NCI-H1048 (cell line): ENCODE measurements at regions not wholly inside any gene's neighbourhood (a gene's known extent, or its start where the extent isn't known, plus 50 kb on each side); places are given as distances from the start of the nearest gene placed in this dataset.

Source experiments
- DNase-seq: peaks from one replicate; lab custom pipeline; 2025; lab: John Stamatoyannopoulos, UW

- DNase-seq: no peak
Measured at GRCh38 chr2:128726236-128726635, 407.6 kb upstream of the HS6ST1 start.

- DNase-seq: no peak
Measured at GRCh38 chr2:128726911-128727310, 408.2 kb upstream of the HS6ST1 start.

- DNase-seq: no peak
Measured at GRCh38 chr2:128727404-128727803, 408.7 kb upstream of the HS6ST1 start.

- no peak for DNase-seq
Measured at GRCh38 chr2:128727914-128728313, 409.2 kb upstream of the HS6ST1 start.

GRCh38 chr2:128729051-128729450 is 410.4 kb upstream of the HS6ST1 start:
- DNase-seq: no peak

GRCh38 chr2:128731994-128732650 is 413.5 kb upstream of the HS6ST1 start:
- no peak for DNase-seq

- no peak for DNase-seq
Measured at GRCh38 chr2:128732976-128733431, 414.3 kb upstream of the HS6ST1 start.

GRCh38 chr2:128733450-128733849 is 414.8 kb upstream of the HS6ST1 start:
- no peak for DNase-seq

- DNase-seq: no peak
Measured at GRCh38 chr2:128734521-128735295, 416.0 kb upstream of the HS6ST1 start.

GRCh38 chr2:128735296-128735960 is 416.8 kb upstream of the HS6ST1 start:
- no peak for DNase-seq

GRCh38 chr2:128736046-128736688 is 417.5 kb upstream of the HS6ST1 start:
- DNase-seq: no peak

GRCh38 chr2:128736689-128737545 is 418.2 kb upstream of the HS6ST1 start:
- peak; percentile 60 for DNase-seq

GRCh38 chr2:128737546-128737826 is 418.8 kb upstream of the HS6ST1 start:
- no peak for DNase-seq

GRCh38 chr2:128738446-128739110 is 419.9 kb upstream of the HS6ST1 start:
- no peak for DNase-seq

GRCh38 chr2:128742467-128742866 is 423.8 kb upstream of the HS6ST1 start:
- DNase-seq: no peak

- DNase-seq: no peak
Measured at GRCh38 chr2:128745946-128746345, 427.3 kb upstream of the HS6ST1 start.

GRCh38 chr2:128746356-128746755 is 427.7 kb upstream of the HS6ST1 start:
- DNase-seq: no peak

GRCh38 chr2:128748336-128748735 is 429.7 kb upstream of the HS6ST1 start:
- no peak for DNase-seq

- no peak for DNase-seq
Measured at GRCh38 chr2:128748835-128749605, 430.4 kb upstream of the HS6ST1 start.
